Common myeloid progenitor, CD34-positive (primary cell): ENCODE measurements at regions not wholly inside any gene's neighbourhood (a gene's known extent, or its start where the extent isn't known, plus 50 kb on each side); places are given as distances from the start of the nearest gene placed in this dataset.

Experiments
- CTCF ChIA-PET: fragments of 350-600 bp; sonication (Branson Sonifier 250); formaldehyde crosslinking; loops from one replicate; lab custom pipeline; 2021; ENCODE audit warnings: antibody characterized with exemption; lab: Charles Lee
- POLR2A ChIA-PET: fragments of 350-600 bp; sonication (Branson Sonifier 250); formaldehyde crosslinking; loops from one replicate; lab custom pipeline; 2021; ENCODE audit warnings: antibody characterized with exemption; lab: Charles Lee
- DNase-seq, 3 donors: peaks; one replicate each; pipeline versions ENCODE4 v3.0.0 to v3.0.0-alpha.2; 2013
- H3K27ac ChIP-seq, 2 experiments: 1 replicate in 1 of 2; 2 replicates in 1 of 2; pipeline ENCODE4 v1.7.0; 2013; ENCODE audit warnings: inconsistent platforms in 2 of 2, low read length in 2 of 2, mild to moderate bottlenecking in 2 of 2, low read depth in 1 of 2, moderate library complexity in 1 of 2; ENCODE audit not compliant: severe bottlenecking in 2 of 2, insufficient read depth in 1 of 2, poor library complexity in 1 of 2
- H3K27me3 ChIP-seq, 5 experiments: replicated peaks in 2 of 5; 1 replicate in 3 of 5; 2 replicates in 2 of 5; pipeline versions ENCODE4 v1.6.1 to v1.7.0; 2013; ENCODE audit warnings: low read length in 4 of 5, mild to moderate bottlenecking in 2 of 5, moderate library complexity in 2 of 5, inconsistent platforms in 1 of 5; ENCODE audit not compliant: insufficient read depth in 5 of 5, control insufficient read depth in 4 of 5
- H3K36me3 ChIP-seq, 4 experiments: 1 replicate in 2 of 4; 2 replicates in 2 of 4; pipeline versions ENCODE4 v1.6.1 to v1.7.0; 2013; ENCODE audit warnings: low read length in 3 of 4, control low read depth in 1 of 4, mild to moderate bottlenecking in 1 of 4; ENCODE audit not compliant: control insufficient read depth in 4 of 4, insufficient read depth in 4 of 4
- H3K4me1 ChIP-seq, 4 experiments: 1 replicate in 3 of 4; 2 replicates in 1 of 4; pipeline versions ENCODE4 v1.6.1 to v1.7.1; 2013; ENCODE audit warnings: low read length in 3 of 4, mild to moderate bottlenecking in 3 of 4, control low read depth in 1 of 4, inconsistent platforms in 1 of 4, moderate library complexity in 1 of 4; ENCODE audit not compliant: control insufficient read depth in 4 of 4, insufficient read depth in 4 of 4; ENCODE audit errors: control extremely low read depth in 1 of 4
- H3K4me3 ChIP-seq, 7 experiments: 1 replicate in 4 of 7; 2 replicates in 3 of 7; pipeline versions ENCODE4 v1.5.1 to v1.7.0; 2013; ENCODE audit warnings: mild to moderate bottlenecking in 7 of 7, low read length in 6 of 7, moderate library complexity in 6 of 7, inconsistent platforms in 2 of 7, low read depth in 2 of 7, control low read depth in 1 of 7; ENCODE audit not compliant: insufficient read depth in 4 of 7, control insufficient read depth in 1 of 7; ENCODE audit errors: extremely low read depth in 1 of 7
- H3K9me3 ChIP-seq, 5 experiments: 1 replicate in 4 of 5; 2 replicates in 1 of 5; pipeline versions ENCODE4 v1.6.1 to v1.7.1; 2013; ENCODE audit warnings: low read length in 4 of 5, mild to moderate bottlenecking in 2 of 5, inconsistent platforms in 1 of 5, low read depth in 1 of 5, moderate library complexity in 1 of 5; ENCODE audit not compliant: control insufficient read depth in 4 of 5, insufficient read depth in 2 of 5; ENCODE audit errors: control extremely low read depth in 1 of 5
- WGBS: methylation state at CpG from one replicate; pipeline ENCODE4 v1.1.5; 2013; ENCODE audit not compliant: insufficient coverage; 5-methylcytosine and 5-hydroxymethylcytosine counted together

- no CpG with 5 or more reads among the region's 1 CpG for WGBS
- DNase-seq: no peak
- Histone ChIP-seq H3K4me3 (no peak overlapping the region), H3K27ac (no peak overlapping the region), H3K9me3 (no peaks in the 10 kb centered on the region), H3K27me3 (no peaks in the 10 kb centered on the region), H3K36me3 (no peaks in the 10 kb centered on the region), H3K4me1 (peaks cover 0 to 6% (median 0%) of the 10 kb centered on the region in 4 experiments)
- ChIA-PET POLR2A (no interaction called here), CTCF (no interaction called here)
Observed at GRCh38 chr10:4568086-4568485, 257.9 kb upstream of the AKR1E2 start.

- no peak for DNase-seq
- H3K27ac ChIP-seq: no peak overlapping the region
- H3K4me1 ChIP-seq: peaks cover 0 to 6% (median 0%) of the 10 kb centered on the region in 4 experiments
- no CpG with 5 or more reads among the region's 1 CpG for WGBS
- no peak overlapping the region for H3K4me3 ChIP-seq
- H3K27me3 ChIP-seq: no peaks in the 10 kb centered on the region
- CTCF ChIA-PET: no interaction called here
- no peaks in the 10 kb centered on the region for H3K9me3 ChIP-seq
- no peaks in the 10 kb centered on the region for H3K36me3 ChIP-seq
- POLR2A ChIA-PET: no interaction called here
Observed at GRCh38 chr10:4567637-4568036, 258.4 kb upstream of the AKR1E2 start.

GRCh38 chr10:4566011-4566410 is 260.0 kb upstream of the AKR1E2 start:
- Histone ChIP-seq H3K4me1 (peaks cover 0 to 6% (median 0%) of the 10 kb centered on the region in 4 experiments), H3K36me3 (no peaks in the 10 kb centered on the region), H3K27ac (no peak overlapping the region), H3K4me3 (no peak overlapping the region), H3K27me3 (no peaks in the 10 kb centered on the region), H3K9me3 (peaks cover 0 to 3% (median 0%) of the 10 kb centered on the region in 5 experiments)
- 100% methylated on average over 1 of the region's 2 CpGs for WGBS
- CTCF ChIA-PET: no interaction called here
- no peak for DNase-seq
- POLR2A ChIA-PET: no interaction called here

GRCh38 chr10:4561296-4561695 is 264.7 kb upstream of the AKR1E2 start:
- Histone ChIP-seq H3K27ac (no peak overlapping the region), H3K4me1 (no peaks in the 10 kb centered on the region), H3K4me3 (no peak overlapping the region), H3K36me3 (no peaks in the 10 kb centered on the region), H3K27me3 (no peaks in the 10 kb centered on the region), H3K9me3 (peaks cover 0 to 6% (median 0%) of the 10 kb centered on the region in 5 experiments)
- ChIA-PET POLR2A (no interaction called here), CTCF (no interaction called here)
- DNase-seq: no peak
- WGBS: 98% methylated on average over 5 of the region's 5 CpGs

- no peaks in the 10 kb centered on the region for H3K36me3 ChIP-seq
- H3K4me3 ChIP-seq: no peak overlapping the region
- POLR2A ChIA-PET: no interaction called here
- H3K27me3 ChIP-seq: no peaks in the 10 kb centered on the region
- no peak overlapping the region for H3K27ac ChIP-seq
- CTCF ChIA-PET: no interaction called here
- H3K4me1 ChIP-seq: no peaks in the 10 kb centered on the region
- DNase-seq: no peak
- WGBS: 97% methylated on average over 13 of the region's 13 CpGs
- H3K9me3 ChIP-seq: peaks cover 0 to 6% (median 0%) of the 10 kb centered on the region in 5 experiments
Observed at GRCh38 chr10:4557469-4557868, 268.5 kb upstream of the AKR1E2 start.

- H3K27ac ChIP-seq: no peak overlapping the region
- POLR2A ChIA-PET: no interaction called here
Observed at GRCh38 chr10:4556527-4556926, 269.5 kb upstream of the AKR1E2 start.

GRCh38 chr10:4555920-4556319 is 270.1 kb upstream of the AKR1E2 start:
- H3K4me1 ChIP-seq: no peaks in the 10 kb centered on the region
- peaks cover 0 to 3% (median 0%) of the 10 kb centered on the region in 5 experiments for H3K9me3 ChIP-seq
- CTCF ChIA-PET: no interaction called here
- H3K27ac ChIP-seq: no peak overlapping the region
- H3K27me3 ChIP-seq: no peaks in the 10 kb centered on the region
- H3K36me3 ChIP-seq: no peaks in the 10 kb centered on the region
- WGBS: 100% methylated on average over 1 of the region's 3 CpGs
- no peak overlapping the region for H3K4me3 ChIP-seq
- POLR2A ChIA-PET: no interaction called here
- no peak for DNase-seq

More at GRCh38 chr10:4556527-4556926, 269.5 kb upstream of the AKR1E2 start:
- H3K36me3 ChIP-seq: no peaks in the 10 kb centered on the region
- no peak for DNase-seq
- no peak overlapping the region for H3K4me3 ChIP-seq
- CTCF ChIA-PET: no interaction called here
- H3K4me1 ChIP-seq: no peaks in the 10 kb centered on the region
- no peaks in the 10 kb centered on the region for H3K27me3 ChIP-seq
- peaks cover 0 to 6% (median 0%) of the 10 kb centered on the region in 5 experiments for H3K9me3 ChIP-seq
